Astrocyte (in vitro differentiated cells and primary cell): ENCODE measurements at regions not wholly inside any gene's neighbourhood (a gene's known extent, or its start where the extent isn't known, plus 50 kb on each side); places are given as distances from the start of the nearest gene placed in this dataset.

Experiments used
- EZH2 ChIP-seq: IDR thresholded peaks from 2 replicates; pipeline ENCODE4 v1.6.1; 2012; ENCODE audit warnings: mild to moderate bottlenecking, low read length, inconsistent platforms; ENCODE audit not compliant: insufficient read depth
- TF ChIP-seq, protein P1 (sequence below): IDR thresholded peaks from 2 replicates; pipeline ENCODE4 v1.5.1; 2011; ENCODE audit warnings: low read depth, mild to moderate bottlenecking, inconsistent platforms, low read length, moderate library complexity; ENCODE audit not compliant: insufficient read depth

DNA sequence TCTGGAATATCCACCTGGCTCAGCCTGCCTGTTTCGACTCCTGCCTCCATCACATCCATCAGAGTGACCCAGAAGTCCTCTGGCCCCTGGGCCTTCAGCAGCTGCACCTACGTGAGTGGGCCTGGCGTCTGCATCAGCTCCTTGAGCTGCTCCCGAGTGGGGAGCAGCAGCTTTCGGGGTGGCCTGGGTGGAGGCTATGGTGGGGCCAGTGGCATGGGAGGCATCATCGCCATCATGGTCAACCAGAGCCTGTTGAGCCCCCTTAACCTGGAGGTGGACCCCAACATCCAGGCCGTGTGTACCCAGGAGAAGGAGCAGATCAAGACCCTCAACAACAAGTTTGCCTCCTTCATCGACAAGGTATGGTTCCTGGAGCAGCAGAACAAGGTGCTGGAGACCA, 83.0 kb downstream of the SEC61B start:
- TF ChIP-seq, protein P1, sequence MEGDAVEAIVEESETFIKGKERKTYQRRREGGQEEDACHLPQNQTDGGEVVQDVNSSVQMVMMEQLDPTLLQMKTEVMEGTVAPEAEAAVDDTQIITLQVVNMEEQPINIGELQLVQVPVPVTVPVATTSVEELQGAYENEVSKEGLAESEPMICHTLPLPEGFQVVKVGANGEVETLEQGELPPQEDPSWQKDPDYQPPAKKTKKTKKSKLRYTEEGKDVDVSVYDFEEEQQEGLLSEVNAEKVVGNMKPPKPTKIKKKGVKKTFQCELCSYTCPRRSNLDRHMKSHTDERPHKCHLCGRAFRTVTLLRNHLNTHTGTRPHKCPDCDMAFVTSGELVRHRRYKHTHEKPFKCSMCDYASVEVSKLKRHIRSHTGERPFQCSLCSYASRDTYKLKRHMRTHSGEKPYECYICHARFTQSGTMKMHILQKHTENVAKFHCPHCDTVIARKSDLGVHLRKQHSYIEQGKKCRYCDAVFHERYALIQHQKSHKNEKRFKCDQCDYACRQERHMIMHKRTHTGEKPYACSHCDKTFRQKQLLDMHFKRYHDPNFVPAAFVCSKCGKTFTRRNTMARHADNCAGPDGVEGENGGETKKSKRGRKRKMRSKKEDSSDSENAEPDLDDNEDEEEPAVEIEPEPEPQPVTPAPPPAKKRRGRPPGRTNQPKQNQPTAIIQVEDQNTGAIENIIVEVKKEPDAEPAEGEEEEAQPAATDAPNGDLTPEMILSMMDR, result no peak
- no peak for TF ChIP-seq EZH2
